Vagina (tissue), 2 donors: ENCODE measurements at regions not wholly inside any gene's neighbourhood (a gene's known extent, or its start where the extent isn't known, plus 50 kb on each side); places are given as distances from the start of the nearest gene placed in this dataset.

Experiments used
- POLR2A ChIP-seq, 2 donors: fragments of 450-650 bp; IDR thresholded peaks; one replicate each; pipeline ENCODE4 v1.6.1; 2017; ENCODE audit warnings: antibody characterized with exemption in 2 of 2, mild to moderate bottlenecking in 2 of 2, moderate library complexity in 2 of 2
- POLR2AphosphoS5 ChIP-seq, 2 donors: sonication (generic); formaldehyde crosslinking; IDR thresholded peaks; one replicate each; pipeline ENCODE4 v1.9.0; 2017; ENCODE audit warnings: antibody characterized with exemption in 2 of 2, mild to moderate bottlenecking in 2 of 2, low read depth in 1 of 2; ENCODE audit not compliant: insufficient read depth in 1 of 2
- TF ChIP-seq, protein P1 (sequence below), 3 experiments: fragments of 450-650 bp in 2 of 3; fragments of 200-600 bp in 1 of 3; sonication (generic) in 1 of 3; IDR thresholded peaks; one replicate each; pipeline ENCODE4 v1.5.1; 2017 to 2019; ENCODE audit warnings: antibody characterized with exemption in 3 of 3, mild to moderate bottlenecking in 2 of 3, moderate library complexity in 2 of 3

DNA sequence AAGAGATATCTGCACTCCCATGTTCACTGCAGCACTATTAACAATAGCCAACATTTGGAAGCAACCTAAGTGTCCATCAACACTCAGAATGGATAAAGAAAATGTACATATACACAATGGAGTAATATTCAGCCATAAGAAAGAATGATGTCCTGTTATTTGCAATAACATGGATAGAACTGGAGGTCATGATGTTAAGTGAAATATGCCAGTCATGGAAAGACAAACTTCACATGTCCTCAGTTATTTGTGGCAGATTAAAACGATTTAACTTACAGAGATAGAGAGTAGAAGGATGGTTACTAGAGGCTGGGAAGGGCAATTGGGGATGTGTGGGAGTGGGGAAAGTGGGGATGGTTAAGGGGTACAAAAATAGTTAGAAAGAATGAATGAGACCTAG lies 110.3 kb upstream of the PCSK5 start:
- TF ChIP-seq, protein P1, sequence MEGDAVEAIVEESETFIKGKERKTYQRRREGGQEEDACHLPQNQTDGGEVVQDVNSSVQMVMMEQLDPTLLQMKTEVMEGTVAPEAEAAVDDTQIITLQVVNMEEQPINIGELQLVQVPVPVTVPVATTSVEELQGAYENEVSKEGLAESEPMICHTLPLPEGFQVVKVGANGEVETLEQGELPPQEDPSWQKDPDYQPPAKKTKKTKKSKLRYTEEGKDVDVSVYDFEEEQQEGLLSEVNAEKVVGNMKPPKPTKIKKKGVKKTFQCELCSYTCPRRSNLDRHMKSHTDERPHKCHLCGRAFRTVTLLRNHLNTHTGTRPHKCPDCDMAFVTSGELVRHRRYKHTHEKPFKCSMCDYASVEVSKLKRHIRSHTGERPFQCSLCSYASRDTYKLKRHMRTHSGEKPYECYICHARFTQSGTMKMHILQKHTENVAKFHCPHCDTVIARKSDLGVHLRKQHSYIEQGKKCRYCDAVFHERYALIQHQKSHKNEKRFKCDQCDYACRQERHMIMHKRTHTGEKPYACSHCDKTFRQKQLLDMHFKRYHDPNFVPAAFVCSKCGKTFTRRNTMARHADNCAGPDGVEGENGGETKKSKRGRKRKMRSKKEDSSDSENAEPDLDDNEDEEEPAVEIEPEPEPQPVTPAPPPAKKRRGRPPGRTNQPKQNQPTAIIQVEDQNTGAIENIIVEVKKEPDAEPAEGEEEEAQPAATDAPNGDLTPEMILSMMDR (IDR thresholded peaks at IDR 0.05): no peak
- no peak for TF ChIP-seq POLR2A (IDR thresholded peaks at IDR 0.05)
- no peak for TF ChIP-seq POLR2AphosphoS5 (IDR thresholded peaks at IDR 0.05; ENCODE audit: insufficient read depth in 1 of 2, low read depth in 1 of 2)
